ENCODE measurements at regions not wholly inside any gene's neighbourhood (a gene's known extent, or its start where the extent isn't known, plus 50 kb on each side); places are given as distances from the start of the nearest gene placed in this dataset.

- Histone ChIP-seq H3K4me2 (ENCODE audit: low read depth, low read length, poor library complexity, severe bottlenecking) (no peak overlapping the region), H3K27ac (ENCODE audit: low read depth, low read length) (no peak overlapping the region), H3F3A (ENCODE audit: insufficient read depth) (no peaks in the 10 kb centered on the region), H3K9me3 (ENCODE audit: insufficient read depth, low read length) (no peaks in the 10 kb centered on the region), H3K4me3 (ENCODE audit: insufficient read depth, low read length, poor library complexity, severe bottlenecking) (no peak overlapping the region), H3K9ac (ENCODE audit: low read length) (no peak overlapping the region), H3K27me3 (ENCODE audit: low read length) (no peaks in the 10 kb centered on the region), H3K36me3 (ENCODE audit: low read length) (no peaks in the 10 kb centered on the region), H3K9me2 (replicated peaks; ENCODE audit: insufficient read depth, low read length) (no peaks in the 10 kb centered on the region), H2AFZ (ENCODE audit: low read depth, low read length, severe bottlenecking) (no peak overlapping the region), H4K20me1 (ENCODE audit: low read depth, low read length) (no peaks in the 10 kb centered on the region), H3K79me2 (ENCODE audit: insufficient read depth, low read length) (no peaks in the 10 kb centered on the region)
- TF ChIP-seq CTCF (IDR thresholded peaks at IDR 0.05; ENCODE audit: insufficient read depth, low read length, poor library complexity, severe bottlenecking) (no peak), EZH2phosphoT487 (conservative IDR thresholded peaks at IDR 0.05; ENCODE audit: low read length) (no peak)
Measured at GRCh38 chr20:40029589-40029988, 659.4 kb downstream of the MAFB start.

- Histone ChIP-seq H3K79me2 (ENCODE audit: insufficient read depth, low read length) (no peaks in the 10 kb centered on the region), H3K27me3 (ENCODE audit: low read length) (no peaks in the 10 kb centered on the region), H4K20me1 (ENCODE audit: low read depth, low read length) (no peaks in the 10 kb centered on the region), H3K9me3 (ENCODE audit: insufficient read depth, low read length) (no peaks in the 10 kb centered on the region), H3K4me2 (ENCODE audit: low read depth, low read length, poor library complexity, severe bottlenecking) (no peak overlapping the region), H3K9me2 (replicated peaks; ENCODE audit: insufficient read depth, low read length) (no peaks in the 10 kb centered on the region; the same call in 1 of the 2 replicates), H3F3A (ENCODE audit: insufficient read depth) (no peaks in the 10 kb centered on the region), H3K4me3 (ENCODE audit: insufficient read depth, low read length, poor library complexity, severe bottlenecking) (no peak overlapping the region), H2AFZ (ENCODE audit: low read depth, low read length, severe bottlenecking) (no peak overlapping the region), H3K36me3 (ENCODE audit: low read length) (no peaks in the 10 kb centered on the region), H3K27ac (ENCODE audit: low read depth, low read length) (no peak overlapping the region), H3K9ac (ENCODE audit: low read length) (no peak overlapping the region)
- TF ChIP-seq CTCF (IDR thresholded peaks at IDR 0.05; ENCODE audit: insufficient read depth, low read length, poor library complexity, severe bottlenecking) (no peak), EZH2phosphoT487 (conservative IDR thresholded peaks at IDR 0.05; ENCODE audit: low read length) (no peak)
Measured at GRCh38 chr20:40019510-40019909, 669.5 kb downstream of the MAFB start.

- no peaks in the 10 kb centered on the region for H3F3A ChIP-seq (ENCODE audit: insufficient read depth)
- no peaks in the 10 kb centered on the region; the same call in 1 of the 2 replicates for H3K9me2 ChIP-seq (replicated peaks; ENCODE audit: insufficient read depth, low read length)
- H3K27me3 ChIP-seq (ENCODE audit: low read length): no peaks in the 10 kb centered on the region
- H3K9me3 ChIP-seq (ENCODE audit: insufficient read depth, low read length): no peaks in the 10 kb centered on the region
- no peaks in the 10 kb centered on the region for H4K20me1 ChIP-seq (ENCODE audit: low read depth, low read length)
- H3K4me2 ChIP-seq (ENCODE audit: low read depth, low read length, poor library complexity, severe bottlenecking): no peak overlapping the region
- no peak overlapping the region for H3K4me3 ChIP-seq (ENCODE audit: insufficient read depth, low read length, poor library complexity, severe bottlenecking)
- no peak overlapping the region for H3K9ac ChIP-seq (ENCODE audit: low read length)
- H3K36me3 ChIP-seq (ENCODE audit: low read length): no peaks in the 10 kb centered on the region
- no peak overlapping the region for H3K27ac ChIP-seq (ENCODE audit: low read depth, low read length)
- no peaks in the 10 kb centered on the region for H3K79me2 ChIP-seq (ENCODE audit: insufficient read depth, low read length)
- no peak overlapping the region for H2AFZ ChIP-seq (ENCODE audit: low read depth, low read length, severe bottlenecking)
- TF ChIP-seq CTCF (IDR thresholded peaks at IDR 0.05; ENCODE audit: insufficient read depth, low read length, poor library complexity, severe bottlenecking) (no peak), EZH2phosphoT487 (conservative IDR thresholded peaks at IDR 0.05; ENCODE audit: low read length) (no peak)
Measured at GRCh38 chr20:40017765-40018164, 671.3 kb downstream of the MAFB start.

All from SU-DHL-6 (cell line).